Astrocyte (in vitro differentiated cells and primary cell): ENCODE measurements at regions not wholly inside any gene's neighbourhood (a gene's known extent, or its start where the extent isn't known, plus 50 kb on each side); places are given as distances from the start of the nearest gene placed in this dataset.

Experiments
- CTCF ChIP-seq: IDR thresholded peaks from 2 replicates; pipeline ENCODE4 v1.5.1; 2011; ENCODE audit warnings: low read depth, mild to moderate bottlenecking, inconsistent platforms, low read length, moderate library complexity; ENCODE audit not compliant: insufficient read depth
- EZH2 ChIP-seq: IDR thresholded peaks from 2 replicates; pipeline ENCODE4 v1.6.1; 2012; ENCODE audit warnings: mild to moderate bottlenecking, low read length, inconsistent platforms; ENCODE audit not compliant: insufficient read depth

GRCh38 chr1:70627910-70628309 lies 216.8 kb downstream of the CTH start:
- TF ChIP-seq EZH2 (no peak), CTCF (no peak)
